RWPE1 (cell line): ENCODE measurements at regions not wholly inside any gene's neighbourhood (a gene's known extent, or its start where the extent isn't known, plus 50 kb on each side); places are given as distances from the start of the nearest gene placed in this dataset.

ENCODE experiments used
- CTCF ChIA-PET: fragments of 350-600 bp; sonication (Branson Sonifier 250); formaldehyde crosslinking; extraction: SDS; loops from one replicate; lab custom pipeline; 2021; lab: Yijun Ruan, JAX
- POLR2A ChIA-PET: fragments of 400-600 bp; formaldehyde crosslinking; extraction: SDS; loops from one replicate; lab custom pipeline; 2020; ENCODE audit warnings: antibody characterized with exemption; ENCODE audit not compliant: low non-redundant PET; lab: Yijun Ruan, JAX
- DNase-seq: peaks from one replicate; pipeline ENCODE4 v3.0.0; 2012; ENCODE audit warnings: low spot score
- H3K27ac ChIP-seq: fragments of 450-650 bp; 2 replicates; pipeline ENCODE4 v1.5.1; 2017
- CTCF ChIP-seq: fragments of 450-650 bp; conservative IDR thresholded peaks from 2 replicates; pipeline ENCODE4 v1.5.1; 2017; ENCODE audit warnings: low read depth, mild to moderate bottlenecking

- DNase-seq, result no peak
- no peak overlapping the region for H3K27ac ChIP-seq
- TF ChIP-seq CTCF, result no peak
- ChIA-PET POLR2A (no interaction called here), CTCF (no interaction called here)
Observed at GRCh38 chr12:25653487-25654175, 100.5 kb upstream of the LMNTD1 start.

GRCh38 chr12:25655702-25656101 is 102.6 kb upstream of the LMNTD1 start:
- ChIA-PET POLR2A (no interaction called here), CTCF (interaction anchor here (0.9 kb wide), 1 partner anchor 12 kb away, joined by 5 read pairs; no protein-coding TSS in a partner anchor)
- H3K27ac ChIP-seq, result no peak overlapping the region
- DNase-seq, result peak; percentile 30
- TF ChIP-seq CTCF, result no peak

GRCh38 chr12:25659621-25660020 is 106.5 kb upstream of the LMNTD1 start:
- DNase-seq, result no peak
- H3K27ac ChIP-seq, result no peak overlapping the region
- no peak for TF ChIP-seq CTCF
- ChIA-PET POLR2A (no interaction called here), CTCF (interaction anchor here (0.7 kb wide), 1 partner anchor 245 kb away, joined by 4 read pairs; no protein-coding TSS in a partner anchor)

GRCh38 chr12:25670076-25671055 is 117.3 kb upstream of the LMNTD1 start:
- no peak overlapping the region for H3K27ac ChIP-seq
- ChIA-PET POLR2A (no interaction called here), CTCF (no interaction called here)
- DNase-seq, result peak; percentile 63
- TF ChIP-seq CTCF, result no peak

- no peak for DNase-seq
- no peak for TF ChIP-seq CTCF
- H3K27ac ChIP-seq, result no peak overlapping the region
- POLR2A ChIA-PET, result no interaction called here
- CTCF ChIA-PET, result no interaction called here
Observed at GRCh38 chr12:25675808-25676207, 122.7 kb upstream of the LMNTD1 start.

GRCh38 chr12:25677232-25677937 is 124.3 kb upstream of the LMNTD1 start:
- no peak for TF ChIP-seq CTCF
- H3K27ac ChIP-seq, result no peak overlapping the region
- DNase-seq, result no peak
- POLR2A ChIA-PET, result no interaction called here
- CTCF ChIA-PET, result interaction anchor here (0.6 kb wide), 1 partner anchor 323 kb away, joined by 3 read pairs; no protein-coding TSS in a partner anchor
